ENCODE measurements at regions not wholly inside any gene's neighbourhood (a gene's known extent, or its start where the extent isn't known, plus 50 kb on each side); places are given as distances from the start of the nearest gene placed in this dataset.

- TF ChIP-seq EZH2 (IDR thresholded peaks at IDR 0.05; ENCODE audit: low read length, missing control alignments) (no peak), CTCF (conservative IDR thresholded peaks at IDR 0.05 in 1 of 2, IDR thresholded peaks at IDR 0.05 in 1 of 2; ENCODE audit: low read depth in 1 of 2, low read length in 2 of 2) (no peak)
These were observed 225.9 kb upstream of the GAP43 start for GRCh38 chr3:115397433-115397832.
